Osteoblast (primary cell): ENCODE measurements at regions not wholly inside any gene's neighbourhood (a gene's known extent, or its start where the extent isn't known, plus 50 kb on each side); places are given as distances from the start of the nearest gene placed in this dataset.

ENCODE experiments used
- DNase-seq: peaks from one replicate; pipeline ENCODE4 v3.0.0; 2011; ENCODE audit warnings: low spot score, mixed read lengths; ENCODE audit not compliant: insufficient read length; ENCODE audit errors: missing footprints
- H2AFZ ChIP-seq: 2 replicates; pipeline ENCODE4 v1.6.0; 2011; ENCODE audit warnings: mild to moderate bottlenecking, low read length
- H3K27ac ChIP-seq: 2 replicates; pipeline ENCODE4 v1.5.1; 2011; ENCODE audit warnings: mild to moderate bottlenecking, low read depth, low read length, moderate library complexity
- H3K27me3 ChIP-seq: 2 replicates; pipeline ENCODE4 v1.6.0; 2012; ENCODE audit warnings: mild to moderate bottlenecking, control low read depth, inconsistent platforms, low read length, moderate library complexity; ENCODE audit not compliant: insufficient read depth
- H3K36me3 ChIP-seq: 2 replicates; pipeline ENCODE4 v1.5.1; 2011; ENCODE audit warnings: mild to moderate bottlenecking, low read length, control low read depth, moderate library complexity; ENCODE audit not compliant: insufficient read depth
- H3K4me1 ChIP-seq: 2 replicates; pipeline ENCODE4 v1.5.1; 2011; ENCODE audit warnings: mild to moderate bottlenecking, low read length, control low read depth, moderate library complexity; ENCODE audit not compliant: insufficient read depth
- H3K4me2 ChIP-seq: 2 replicates; pipeline ENCODE4 v1.6.0; 2011; ENCODE audit warnings: mild to moderate bottlenecking, low read length; ENCODE audit not compliant: insufficient read depth
- H3K4me3 ChIP-seq: fragments of 200-600 bp; sonication (generic); 3 replicates; pipeline ENCODE4 v1.5.1; 2012; ENCODE audit warnings: mild to moderate bottlenecking, low read length, inconsistent platforms; ENCODE audit not compliant: insufficient read depth
- H3K79me2 ChIP-seq: 2 replicates; pipeline ENCODE4 v1.6.0; 2012; ENCODE audit warnings: mild to moderate bottlenecking, low read length, control low read depth, inconsistent platforms; ENCODE audit not compliant: insufficient read depth
- H3K9me3 ChIP-seq: 2 replicates; pipeline ENCODE4 v1.5.1; 2011; ENCODE audit warnings: low read depth, low read length, control low read depth
- H4K20me1 ChIP-seq: 2 replicates; pipeline ENCODE4 v1.6.0; 2012; ENCODE audit warnings: mild to moderate bottlenecking, low read length, control low read depth; ENCODE audit not compliant: insufficient read depth
- TF ChIP-seq, protein P1 (sequence below): IDR thresholded peaks from 2 replicates; pipeline ENCODE4 v1.5.1; 2011; ENCODE audit warnings: mild to moderate bottlenecking, low read depth, low read length, moderate library complexity; ENCODE audit errors: extremely low read depth

DNA sequence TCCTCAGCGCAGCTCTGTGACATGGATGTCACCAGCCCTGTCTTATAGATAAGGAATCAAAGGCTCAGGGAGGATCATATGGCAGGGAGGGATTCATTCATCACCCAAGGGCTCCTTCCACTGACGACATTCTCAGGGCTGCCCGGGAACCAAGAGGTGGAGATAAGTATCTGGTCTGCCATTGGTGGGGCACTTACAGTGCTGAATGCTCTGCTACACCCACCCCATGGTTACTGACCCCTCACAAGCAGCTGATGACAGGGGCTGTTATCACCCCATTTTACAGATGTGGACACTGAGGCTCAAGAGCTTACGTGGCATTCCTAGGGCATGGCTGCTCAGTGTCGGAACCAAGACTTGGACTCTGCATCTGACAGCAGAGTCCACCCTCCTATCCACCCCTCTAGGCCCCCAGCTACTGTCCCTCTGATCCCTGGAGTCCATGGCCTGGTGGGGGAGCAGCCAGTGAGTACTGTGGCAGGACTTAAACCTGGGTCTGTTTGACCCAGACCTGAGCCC, 155.1 kb downstream of the PTPRU start:
- Histone ChIP-seq H3K79me2 (no peaks in the 10 kb centered on the region), H3K9me3 (no peaks in the 10 kb centered on the region), H3K27ac (no peak overlapping the region), H4K20me1 (no peaks in the 10 kb centered on the region), H3K36me3 (no peaks in the 10 kb centered on the region), H3K4me1 (no peaks in the 10 kb centered on the region), H3K4me2 (no peak overlapping the region), H2AFZ (no peak overlapping the region), H3K4me3 (no peak overlapping the region), H3K27me3 (no peaks in the 10 kb centered on the region)
- TF ChIP-seq, protein P1, sequence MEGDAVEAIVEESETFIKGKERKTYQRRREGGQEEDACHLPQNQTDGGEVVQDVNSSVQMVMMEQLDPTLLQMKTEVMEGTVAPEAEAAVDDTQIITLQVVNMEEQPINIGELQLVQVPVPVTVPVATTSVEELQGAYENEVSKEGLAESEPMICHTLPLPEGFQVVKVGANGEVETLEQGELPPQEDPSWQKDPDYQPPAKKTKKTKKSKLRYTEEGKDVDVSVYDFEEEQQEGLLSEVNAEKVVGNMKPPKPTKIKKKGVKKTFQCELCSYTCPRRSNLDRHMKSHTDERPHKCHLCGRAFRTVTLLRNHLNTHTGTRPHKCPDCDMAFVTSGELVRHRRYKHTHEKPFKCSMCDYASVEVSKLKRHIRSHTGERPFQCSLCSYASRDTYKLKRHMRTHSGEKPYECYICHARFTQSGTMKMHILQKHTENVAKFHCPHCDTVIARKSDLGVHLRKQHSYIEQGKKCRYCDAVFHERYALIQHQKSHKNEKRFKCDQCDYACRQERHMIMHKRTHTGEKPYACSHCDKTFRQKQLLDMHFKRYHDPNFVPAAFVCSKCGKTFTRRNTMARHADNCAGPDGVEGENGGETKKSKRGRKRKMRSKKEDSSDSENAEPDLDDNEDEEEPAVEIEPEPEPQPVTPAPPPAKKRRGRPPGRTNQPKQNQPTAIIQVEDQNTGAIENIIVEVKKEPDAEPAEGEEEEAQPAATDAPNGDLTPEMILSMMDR: no peak
- DNase-seq: no peak

DNA sequence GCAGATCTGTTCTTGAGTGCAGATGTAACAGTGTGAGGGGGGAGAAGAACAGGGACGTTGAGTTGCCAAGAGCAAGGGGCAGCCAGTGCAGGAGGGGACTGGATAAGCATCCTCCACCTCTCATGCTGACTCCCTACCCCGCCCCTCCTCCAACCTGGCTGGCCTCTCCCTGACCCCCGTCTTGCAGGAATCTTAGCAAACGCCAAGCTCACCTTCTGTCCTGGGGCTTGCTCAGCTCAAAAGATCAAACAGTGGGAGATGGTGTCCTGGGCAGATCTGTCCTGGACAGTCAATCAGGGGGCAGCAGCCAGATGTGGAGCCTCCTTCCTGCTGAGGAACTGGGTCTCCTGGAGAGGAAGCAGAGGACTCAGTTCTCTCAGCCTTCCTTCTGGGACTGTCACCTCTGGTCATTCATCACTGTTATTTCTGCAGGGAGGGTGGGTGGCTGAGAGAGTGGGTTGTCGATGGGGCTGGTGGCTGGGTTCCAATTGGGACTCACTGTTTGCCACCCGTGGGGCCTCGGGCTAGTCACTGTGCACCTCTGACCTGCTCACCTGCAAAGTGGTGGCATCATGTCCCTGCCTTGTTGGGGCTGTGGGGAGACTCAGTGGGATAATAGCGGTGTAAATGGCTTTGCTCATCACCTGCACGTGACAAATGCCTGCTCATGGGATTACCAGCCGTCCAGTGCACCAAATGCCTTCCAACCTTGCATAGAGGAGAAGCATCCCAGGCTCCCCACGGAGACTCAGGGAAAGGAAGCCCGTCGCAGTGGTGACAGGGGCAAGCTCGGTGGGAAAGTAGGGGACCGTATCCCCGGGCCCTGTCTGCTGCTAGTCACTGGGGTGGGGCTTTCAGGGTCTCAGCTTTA, 154.4 kb downstream of the PTPRU start:
- H3K4me1 ChIP-seq: no peaks in the 10 kb centered on the region
- H3K9me3 ChIP-seq: no peaks in the 10 kb centered on the region
- H3K79me2 ChIP-seq: no peaks in the 10 kb centered on the region
- H3K4me2 ChIP-seq: no peak overlapping the region
- TF ChIP-seq, protein P1: no peak
- no peak overlapping the region for H3K27ac ChIP-seq
- DNase-seq: no peak
- H3K27me3 ChIP-seq: no peaks in the 10 kb centered on the region
- H4K20me1 ChIP-seq: no peaks in the 10 kb centered on the region
- H3K4me3 ChIP-seq: no peak overlapping the region
- no peaks in the 10 kb centered on the region for H3K36me3 ChIP-seq
- no peak overlapping the region for H2AFZ ChIP-seq

DNA sequence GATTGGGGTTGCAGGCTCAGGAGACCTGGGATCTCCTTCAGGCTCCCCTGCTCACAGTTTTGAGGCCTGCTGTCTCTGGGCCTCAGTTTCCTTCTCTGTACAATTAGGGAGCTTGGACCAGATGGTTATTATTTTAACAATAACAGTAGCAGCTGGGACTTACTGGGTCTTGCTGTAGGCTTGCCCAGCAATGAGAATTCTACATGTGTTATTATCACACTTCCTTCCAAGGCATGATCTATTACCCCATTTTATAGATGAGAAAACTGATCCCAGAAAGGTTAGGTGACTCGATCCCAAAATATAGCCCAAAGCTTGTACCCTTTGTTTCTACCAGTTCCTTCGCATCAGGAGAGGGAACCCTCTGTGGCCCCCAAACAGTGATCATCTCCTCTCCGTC, 153.8 kb downstream of the PTPRU start:
- DNase-seq: peak; percentile 65
- Histone ChIP-seq H3K27ac (no peak overlapping the region), H3K4me3 (no peak overlapping the region), H3K79me2 (no peaks in the 10 kb centered on the region), H4K20me1 (no peaks in the 10 kb centered on the region), H2AFZ (no peak overlapping the region), H3K4me1 (no peaks in the 10 kb centered on the region), H3K36me3 (no peaks in the 10 kb centered on the region), H3K9me3 (no peaks in the 10 kb centered on the region), H3K4me2 (no peak overlapping the region), H3K27me3 (no peaks in the 10 kb centered on the region)
- TF ChIP-seq, protein P1: no peak

DNA sequence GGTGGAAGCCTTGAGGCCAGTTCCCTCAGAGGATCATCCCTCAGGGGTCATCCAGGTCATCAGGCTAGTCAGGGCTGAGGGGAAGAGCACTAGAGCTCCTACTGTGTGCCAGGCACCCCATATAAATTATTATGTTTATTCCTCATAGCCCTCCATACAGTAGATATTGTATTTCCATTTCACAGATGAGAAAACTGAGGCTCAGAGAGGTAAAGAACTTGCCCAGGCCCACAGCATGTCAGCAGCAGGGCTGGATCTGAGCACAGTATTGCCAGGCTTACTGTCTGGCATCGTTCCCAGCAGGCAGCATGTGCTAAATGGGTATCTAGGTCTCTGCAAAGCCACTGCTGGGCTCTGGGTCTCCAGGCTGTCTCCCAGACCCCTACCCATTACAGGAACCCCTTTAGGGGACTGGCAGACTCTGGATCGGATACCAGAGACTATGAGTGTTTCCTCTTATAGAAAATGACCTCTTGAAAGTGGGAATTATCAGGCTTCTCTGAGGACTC, 153.3 kb downstream of the PTPRU start:
- Histone ChIP-seq H4K20me1 (no peaks in the 10 kb centered on the region), H3K4me1 (no peaks in the 10 kb centered on the region), H3K27me3 (no peaks in the 10 kb centered on the region), H3K27ac (no peak overlapping the region), H3K4me3 (no peak overlapping the region), H3K9me3 (no peaks in the 10 kb centered on the region), H2AFZ (no peak overlapping the region), H3K4me2 (no peak overlapping the region), H3K79me2 (no peaks in the 10 kb centered on the region), H3K36me3 (no peaks in the 10 kb centered on the region)
- no peak for DNase-seq
- TF ChIP-seq, protein P1: no peak
